H9 (cell line): ENCODE measurements at regions not wholly inside any gene's neighbourhood (a gene's known extent, or its start where the extent isn't known, plus 50 kb on each side); places are given as distances from the start of the nearest gene placed in this dataset.
"Not testable (repeated sequence)": the region's sequence is repeated elsewhere in the genome, so short reads cannot be mapped to it uniquely, and the experiment has no call there.

ENCODE experiments used
- DNase-seq: peaks from one replicate; pipeline ENCODE4 v3.0.0-alpha.2; 2017
- H2AFZ ChIP-seq: one replicate; pipeline ENCODE4 v1.6.1; 2013; ENCODE audit warnings: mild to moderate bottlenecking, low read length, control low read depth, moderate library complexity
- H2AK5ac ChIP-seq: 2 replicates; pipeline ENCODE4 v1.6.1; 2013; ENCODE audit warnings: low read length, control low read depth, mixed read lengths; ENCODE audit not compliant: insufficient read length
- H2BK120ac ChIP-seq: one replicate; pipeline ENCODE4 v1.6.1; 2013; ENCODE audit warnings: low read depth, mild to moderate bottlenecking, low read length, control low read depth, inconsistent platforms; ENCODE audit not compliant: poor library complexity, severe bottlenecking
- H2BK12ac ChIP-seq: 2 replicates; pipeline ENCODE4 v1.6.1; 2013; ENCODE audit warnings: low read length, control low read depth, mixed read lengths, low read depth; ENCODE audit not compliant: insufficient read length
- H2BK15ac ChIP-seq: 2 replicates; pipeline ENCODE4 v1.6.1; 2013; ENCODE audit warnings: low read depth, low read length, control low read depth
- H2BK20ac ChIP-seq: one replicate; pipeline ENCODE4 v1.6.1; 2013; ENCODE audit warnings: low read depth, mild to moderate bottlenecking, low read length, control low read depth, inconsistent platforms; ENCODE audit not compliant: poor library complexity, severe bottlenecking
- H2BK5ac ChIP-seq: 2 replicates; pipeline ENCODE4 v1.6.1; 2013; ENCODE audit warnings: low read length, control low read depth, mixed read lengths; ENCODE audit not compliant: insufficient read length
- H3K14ac ChIP-seq: 2 replicates; pipeline ENCODE4 v1.6.1; 2013; ENCODE audit warnings: low read length, control low read depth; ENCODE audit not compliant: insufficient read depth
- H3K18ac ChIP-seq: 2 replicates; pipeline ENCODE4 v1.6.1; 2013; ENCODE audit warnings: low read depth, mild to moderate bottlenecking, mixed read lengths, low read length, control low read depth; ENCODE audit not compliant: insufficient read length
- H3K23ac ChIP-seq: 2 replicates; pipeline ENCODE4 v1.6.1; 2013; ENCODE audit warnings: low read length, control low read depth, mixed read lengths, low read depth; ENCODE audit not compliant: insufficient read length
- H3K23me2 ChIP-seq: 2 replicates; pipeline ENCODE4 v1.6.1; 2013; ENCODE audit warnings: low read depth, mild to moderate bottlenecking, mixed read lengths, low read length, control low read depth; ENCODE audit not compliant: insufficient read length, poor library complexity, severe bottlenecking
- H3K27ac ChIP-seq: 2 replicates; pipeline ENCODE4 v1.5.1; 2013; ENCODE audit warnings: low read length, control low read depth, mixed read lengths, low read depth; ENCODE audit not compliant: insufficient read length
- H3K27me3 ChIP-seq: 2 replicates; pipeline ENCODE4 v1.6.1; 2013; ENCODE audit warnings: low read length, control low read depth, inconsistent platforms; ENCODE audit not compliant: insufficient read depth
- H3K4ac ChIP-seq: 2 replicates; pipeline ENCODE4 v1.6.1; 2013; ENCODE audit warnings: low read depth, mild to moderate bottlenecking, control low read depth, inconsistent platforms, low read length, moderate library complexity
- H3K4me1 ChIP-seq: 2 replicates; pipeline ENCODE4 v1.6.1; 2013; ENCODE audit warnings: low read length, control low read depth, inconsistent platforms; ENCODE audit not compliant: insufficient read depth
- H3K4me2 ChIP-seq: 2 replicates; pipeline ENCODE4 v1.6.1; 2013; ENCODE audit warnings: low read length, control low read depth, mixed read lengths; ENCODE audit not compliant: insufficient read length, insufficient read depth
- H3K56ac ChIP-seq: 2 replicates; pipeline ENCODE4 v1.6.1; 2013; ENCODE audit warnings: low read depth, mild to moderate bottlenecking, mixed read lengths, low read length, control low read depth; ENCODE audit not compliant: insufficient read length
- H3K79me1 ChIP-seq: 2 replicates; pipeline ENCODE4 v1.6.1; 2013; ENCODE audit warnings: low read depth, mild to moderate bottlenecking, moderate library complexity, low read length, control low read depth, inconsistent platforms; ENCODE audit not compliant: insufficient read depth, poor library complexity, severe bottlenecking
- H3K79me2 ChIP-seq: 2 replicates; pipeline ENCODE4 v1.6.1; 2013; ENCODE audit warnings: low read length, control low read depth, inconsistent platforms; ENCODE audit not compliant: insufficient read depth
- H3K9ac ChIP-seq: 2 replicates; pipeline ENCODE4 v1.6.1; 2013; ENCODE audit warnings: low read length, control low read depth, mixed read lengths; ENCODE audit not compliant: insufficient read length; ENCODE audit errors: extremely low read depth
- H3K9me3 ChIP-seq: one replicate; pipeline ENCODE4 v1.6.1; 2013; ENCODE audit warnings: low read depth, low read length, inconsistent platforms; ENCODE audit not compliant: control insufficient read depth
- H3T11ph ChIP-seq: one replicate; pipeline ENCODE4 v1.6.1; 2013; ENCODE audit warnings: mild to moderate bottlenecking, low read length, control low read depth, inconsistent platforms
- H4K20me1 ChIP-seq: one replicate; pipeline ENCODE4 v1.6.1; 2013; ENCODE audit not compliant: control insufficient read depth, insufficient read length, insufficient read depth
- H4K5ac ChIP-seq: 2 replicates; pipeline ENCODE4 v1.6.1; 2013; ENCODE audit warnings: low read depth, mild to moderate bottlenecking, mixed read lengths, low read length, control low read depth; ENCODE audit not compliant: insufficient read length
- H4K8ac ChIP-seq: replicated peaks from 2 replicates; pipeline ENCODE4 v1.6.1; 2013; ENCODE audit warnings: low read length, control low read depth, mixed read lengths, low read depth; ENCODE audit not compliant: insufficient read length
- H4K91ac ChIP-seq: 2 replicates; pipeline ENCODE4 v1.6.1; 2013; ENCODE audit warnings: low read depth, mild to moderate bottlenecking, moderate library complexity, mixed read lengths, low read length, control low read depth; ENCODE audit not compliant: insufficient read length
- H3K27ac Mint-ChIP-seq, 3 experiments: 2 replicates in 2 of 3; 3 replicates in 1 of 3; pipeline ENCODE4 v1.8.0; 2020 to 2021; ENCODE audit warnings: mixed read lengths in 3 of 3, mild to moderate bottlenecking in 1 of 3, moderate library complexity in 1 of 3
- H3K27me3 Mint-ChIP-seq: 2 replicates; pipeline ENCODE4 v1.8.0; 2021; ENCODE audit warnings: low read depth, mild to moderate bottlenecking, moderate library complexity, mixed read lengths
- H3K36me3 Mint-ChIP-seq, 3 experiments: 2 replicates in 2 of 3; 3 replicates in 1 of 3; pipeline ENCODE4 v1.8.0; 2020 to 2021; ENCODE audit warnings: low read depth in 3 of 3, mixed read lengths in 3 of 3; ENCODE audit not compliant: insufficient read depth in 1 of 3
- H3K4me1 Mint-ChIP-seq, 2 experiments: 2 replicates each; pipeline ENCODE4 v1.8.0; 2020; ENCODE audit warnings: mixed read lengths in 2 of 2
- H3K4me3 Mint-ChIP-seq, 2 experiments: 2 replicates in 1 of 2; 3 replicates in 1 of 2; pipeline ENCODE4 v1.8.0; 2020 to 2021; ENCODE audit warnings: mild to moderate bottlenecking in 2 of 2, mixed read lengths in 2 of 2, moderate library complexity in 1 of 2
- H3K9me3 Mint-ChIP-seq, 2 experiments: 2 replicates in 1 of 2; 3 replicates in 1 of 2; pipeline ENCODE4 v1.8.0; 2020; ENCODE audit warnings: mild to moderate bottlenecking in 2 of 2, mixed read lengths in 2 of 2, moderate library complexity in 1 of 2
- WGBS: extraction: QIAGEN DNeasy Blood & Tissue Kit; methylation state at CpG from one replicate; pipeline ENCODE4 v1.1.7; 2013; ENCODE audit warnings: missing lambda C conversion rate, low lambda C conversion rate, mixed read lengths; ENCODE audit not compliant: insufficient read length; ENCODE audit errors: extremely low coverage; 5-methylcytosine and 5-hydroxymethylcytosine counted together
- TF ChIP-seq, protein P1 (sequence below): fragments of 200-600 bp; sonication (generic); conservative IDR thresholded peaks from 3 replicates; pipeline ENCODE4 v1.8.0; 2021; ENCODE audit warnings: antibody characterized with exemption, mild to moderate bottlenecking

DNA sequence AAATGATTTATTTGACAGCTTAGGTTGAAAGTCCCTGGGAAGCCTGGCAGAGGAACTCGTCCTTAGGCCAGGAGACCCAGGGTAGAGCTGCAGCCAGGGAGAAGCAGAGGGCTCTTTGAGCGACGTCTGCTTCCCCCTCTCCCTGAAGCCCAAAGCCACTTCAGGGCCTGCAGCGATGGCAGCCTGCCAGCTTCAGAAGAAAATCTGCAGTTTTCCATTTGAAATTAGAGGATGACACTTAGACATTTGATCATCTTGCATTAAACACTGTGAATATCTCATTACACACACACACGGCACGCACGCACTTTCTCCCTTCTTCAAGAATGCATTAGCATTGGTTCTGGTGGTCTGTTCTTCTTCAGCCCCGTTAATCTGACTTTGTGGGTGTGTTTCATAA is 96.5 kb downstream of the PLEKHG1 start:
- H2BK15ac ChIP-seq, result no peak overlapping the region

DNA sequence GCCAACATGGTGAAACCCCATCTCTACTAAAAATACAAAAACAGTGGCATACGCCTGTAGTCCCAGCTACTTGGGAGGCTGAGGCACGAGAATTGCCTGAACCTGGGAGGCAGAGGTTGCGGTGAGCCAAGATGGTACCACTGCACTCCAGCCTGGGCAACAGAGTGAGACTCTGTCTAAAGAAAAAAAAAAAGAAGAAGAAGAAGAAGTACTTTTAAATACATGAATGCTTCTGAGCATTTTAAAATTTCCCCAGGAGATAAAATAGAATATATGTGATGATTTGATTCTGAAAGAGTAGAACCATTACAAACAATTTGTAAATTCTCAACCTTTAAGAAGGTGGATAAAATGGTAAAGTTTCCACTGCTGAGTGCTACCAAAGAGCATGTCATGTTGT is 97.2 kb downstream of the PLEKHG1 start:
- H3K27me3 Mint-ChIP-seq, H4K5ac ChIP-seq, H3T11ph ChIP-seq, H2BK15ac ChIP-seq, H3K14ac ChIP-seq, H2BK12ac ChIP-seq, H4K20me1 ChIP-seq, DNase-seq, H3K79me1 ChIP-seq, H3K9me3 Mint-ChIP-seq, H3K4me2 ChIP-seq, H2AK5ac ChIP-seq, H2AFZ ChIP-seq, H3K4me1 ChIP-seq, H3K18ac ChIP-seq, H2BK5ac ChIP-seq, H3K4me3 Mint-ChIP-seq, H3K9me3 ChIP-seq, H3K27me3 ChIP-seq, H3K23ac ChIP-seq, H3K4me1 Mint-ChIP-seq, H4K8ac ChIP-seq, H4K91ac ChIP-seq, H3K4ac ChIP-seq, H3K56ac ChIP-seq, H2BK20ac ChIP-seq, H3K36me3 Mint-ChIP-seq, H2BK120ac ChIP-seq, H3K9ac ChIP-seq, H3K27ac ChIP-seq, H3K23me2 ChIP-seq, H3K79me2 ChIP-seq, H3K27ac Mint-ChIP-seq: not testable (repeated sequence)
- WGBS, result no CpG with 5 or more reads among the region's 3 CpGs

More for the DNA sequence above, 96.5 kb downstream of the PLEKHG1 start:
- Mint-ChIP-seq H3K4me1 (peaks cover 2 to 9% of the 10 kb centered on the region in 2 experiments; a peak in 3 of 4 replicates), H3K36me3 (no peaks in the 10 kb centered on the region), H3K4me3 (no peak overlapping the region), H3K9me3 (no peaks in the 10 kb centered on the region), H3K27ac (0 out of 7 replicates have a peak overlapping the region, but pooled peaks of 1 of the 3 experiments have one; percentile 16), H3K27me3 (no peaks in the 10 kb centered on the region)
- Histone ChIP-seq H3K79me2 (no peaks in the 10 kb centered on the region), H3K14ac (no peak overlapping the region), H2BK12ac (no peak overlapping the region), H3K56ac (no peak overlapping the region), H3K4ac (no peak overlapping the region), H3T11ph (no peak overlapping the region), H4K91ac (no peak overlapping the region), H2AFZ (no peak overlapping the region), H3K9ac (no peak overlapping the region), H3K23ac (peak overlapping the region; percentile 95), H3K23me2 (no peaks in the 10 kb centered on the region), H3K9me3 (no peaks in the 10 kb centered on the region), H2BK20ac (no peak overlapping the region), H2BK5ac (no peak overlapping the region), H2BK120ac (no peak overlapping the region), H3K27ac (no peak overlapping the region), H4K5ac (no peak overlapping the region), H3K4me2 (no peak overlapping the region), H2AK5ac (no peak overlapping the region), H3K4me1 (no peaks in the 10 kb centered on the region), H4K8ac (no peak overlapping the region), H4K20me1 (no peaks in the 10 kb centered on the region), H3K79me1 (no peaks in the 10 kb centered on the region), H3K18ac (no peak overlapping the region), H3K27me3 (no peaks in the 10 kb centered on the region)
- no peak for DNase-seq
- no CpG with 5 or more reads among the region's 8 CpGs for WGBS
- TF ChIP-seq, protein P1, sequence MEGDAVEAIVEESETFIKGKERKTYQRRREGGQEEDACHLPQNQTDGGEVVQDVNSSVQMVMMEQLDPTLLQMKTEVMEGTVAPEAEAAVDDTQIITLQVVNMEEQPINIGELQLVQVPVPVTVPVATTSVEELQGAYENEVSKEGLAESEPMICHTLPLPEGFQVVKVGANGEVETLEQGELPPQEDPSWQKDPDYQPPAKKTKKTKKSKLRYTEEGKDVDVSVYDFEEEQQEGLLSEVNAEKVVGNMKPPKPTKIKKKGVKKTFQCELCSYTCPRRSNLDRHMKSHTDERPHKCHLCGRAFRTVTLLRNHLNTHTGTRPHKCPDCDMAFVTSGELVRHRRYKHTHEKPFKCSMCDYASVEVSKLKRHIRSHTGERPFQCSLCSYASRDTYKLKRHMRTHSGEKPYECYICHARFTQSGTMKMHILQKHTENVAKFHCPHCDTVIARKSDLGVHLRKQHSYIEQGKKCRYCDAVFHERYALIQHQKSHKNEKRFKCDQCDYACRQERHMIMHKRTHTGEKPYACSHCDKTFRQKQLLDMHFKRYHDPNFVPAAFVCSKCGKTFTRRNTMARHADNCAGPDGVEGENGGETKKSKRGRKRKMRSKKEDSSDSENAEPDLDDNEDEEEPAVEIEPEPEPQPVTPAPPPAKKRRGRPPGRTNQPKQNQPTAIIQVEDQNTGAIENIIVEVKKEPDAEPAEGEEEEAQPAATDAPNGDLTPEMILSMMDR, result no peak
